GM23248 (cell line): ENCODE measurements at regions not wholly inside any gene's neighbourhood (a gene's known extent, or its start where the extent isn't known, plus 50 kb on each side); places are given as distances from the start of the nearest gene placed in this dataset.

ENCODE experiments used
- EZH2 ChIP-seq: fragments of 200-600 bp; sonication (generic); IDR thresholded peaks from 2 replicates; pipeline ENCODE4 v1.6.1; 2018; ENCODE audit warnings: antibody characterized with exemption, mild to moderate bottlenecking; ENCODE audit not compliant: insufficient read depth, poor library complexity, severe bottlenecking
- EZH2phosphoT487 ChIP-seq: fragments of 200-600 bp; sonication (generic); IDR thresholded peaks from 2 replicates; pipeline ENCODE4 v1.6.1; 2018; ENCODE audit warnings: antibody characterized with exemption, moderate library complexity, mild to moderate bottlenecking, low read depth; ENCODE audit not compliant: insufficient read depth

- TF ChIP-seq EZH2phosphoT487 = no peak
- TF ChIP-seq EZH2 = no peak
These were observed 948.8 kb upstream of the TSPY4 start for GRCh38 chrY:8388512-8388911.
